Activated CD8-positive, alpha-beta T cell treated with anti-CD3 and anti-CD28 coated beads, Interleukin-2, amount 10 ng/mL, durations not matched to agents 7 days and 5 days (primary cell): ENCODE measurements at regions not wholly inside any gene's neighbourhood (a gene's known extent, or its start where the extent isn't known, plus 50 kb on each side); places are given as distances from the start of the nearest gene placed in this dataset.
"Not testable (repeated sequence)": the region's sequence is repeated elsewhere in the genome, so short reads cannot be mapped to it uniquely, and the experiment has no call there.

ENCODE experiments used
- ATAC-seq: fragments of 150-1000 bp; cut with Tn5 transposase; one replicate; pipeline ENCODE4 v1.10.0; 2021; ENCODE audit warnings: moderate library complexity
- CTCF ChIA-PET: fragments of 350-600 bp; sonication (Branson Sonifier 250); formaldehyde crosslinking; loops from one replicate; lab custom pipeline; 2021; ENCODE audit warnings: antibody characterized with exemption; lab: Charles Lee
- POLR2A ChIA-PET: fragments of 350-600 bp; sonication (Branson Sonifier 250); formaldehyde crosslinking; loops from one replicate; lab custom pipeline; 2021; ENCODE audit warnings: antibody characterized with exemption; lab: Charles Lee
- DNase-seq: peaks from one replicate; pipeline ENCODE4 v3.0.0-alpha.2; 2020
- H3K27ac Mint-ChIP-seq: one replicate; pipeline ENCODE4 v1.8.0; 2021; ENCODE audit warnings: mild to moderate bottlenecking, mixed read lengths
- H3K27me3 Mint-ChIP-seq: one replicate; pipeline ENCODE4 v1.8.0; 2021; ENCODE audit warnings: low read depth, mixed read lengths
- H3K36me3 Mint-ChIP-seq: one replicate; pipeline ENCODE4 v1.8.0; 2021; ENCODE audit warnings: low read depth, mixed read lengths
- H3K4me1 Mint-ChIP-seq: one replicate; pipeline ENCODE4 v1.8.0; 2021; ENCODE audit warnings: low read depth, mixed read lengths
- H3K4me3 Mint-ChIP-seq: one replicate; pipeline ENCODE4 v1.8.0; 2021; ENCODE audit warnings: mild to moderate bottlenecking, mixed read lengths
- H3K9me3 Mint-ChIP-seq: one replicate; pipeline ENCODE4 v1.8.0; 2022; ENCODE audit warnings: mixed read lengths; ENCODE audit not compliant: insufficient read depth

GRCh38 chr11:28911829-28912228 lies 803.6 kb downstream of the METTL15 start:
- Mint-ChIP-seq H3K9me3 (peaks cover 8% of the 10 kb centered on the region), H3K4me1 (no peaks in the 10 kb centered on the region)
- ATAC-seq = no peak

GRCh38 chr11:28910926-28911325 lies 802.7 kb downstream of the METTL15 start:
- CTCF ChIA-PET = no interaction called here
- no peak for DNase-seq

More at GRCh38 chr11:28911829-28912228, 803.6 kb downstream of the METTL15 start:
- no peaks in the 10 kb centered on the region for H3K27me3 Mint-ChIP-seq
- ChIA-PET CTCF (no interaction called here), POLR2A (no interaction called here)
- H3K36me3 Mint-ChIP-seq = no peaks in the 10 kb centered on the region
- no peak overlapping the region for H3K4me3 Mint-ChIP-seq
- DNase-seq = no peak
- no peak overlapping the region for H3K27ac Mint-ChIP-seq

GRCh38 chr11:28903716-28904115 lies 795.5 kb downstream of the METTL15 start:
- Mint-ChIP-seq H3K4me3 (no peak overlapping the region), H3K36me3 (no peaks in the 10 kb centered on the region), H3K4me1 (no peaks in the 10 kb centered on the region), H3K27ac (no peak overlapping the region), H3K9me3 (peaks cover 6% of the 10 kb centered on the region), H3K27me3 (no peaks in the 10 kb centered on the region)
- ChIA-PET CTCF (no interaction called here), POLR2A (no interaction called here)
- DNase-seq (no peak), ATAC-seq (no peak)

More at GRCh38 chr11:28910926-28911325, 802.7 kb downstream of the METTL15 start:
- Mint-ChIP-seq H3K36me3 (no peaks in the 10 kb centered on the region), H3K27me3 (no peaks in the 10 kb centered on the region), H3K4me1 (no peaks in the 10 kb centered on the region), H3K27ac (no peak overlapping the region), H3K4me3 (no peak overlapping the region), H3K9me3 (peaks cover 2% of the 10 kb centered on the region)
- ATAC-seq = no peak
- POLR2A ChIA-PET = no interaction called here

GRCh38 chr11:28900427-28900826 lies 792.2 kb downstream of the METTL15 start:
- Mint-ChIP-seq H3K9me3 (peaks cover 6% of the 10 kb centered on the region), H3K4me3 (no peak overlapping the region), H3K27me3 (no peaks in the 10 kb centered on the region), H3K36me3 (no peaks in the 10 kb centered on the region), H3K4me1 (no peaks in the 10 kb centered on the region), H3K27ac (no peak overlapping the region)
- ATAC-seq (no peak), DNase-seq (no peak)
- ChIA-PET POLR2A (no interaction called here), CTCF (no interaction called here)

- ATAC-seq = no peak
- ChIA-PET POLR2A (no interaction called here), CTCF (no interaction called here)
- H3K27me3 Mint-ChIP-seq = no peaks in the 10 kb centered on the region
- DNase-seq = no peak
- H3K9me3 Mint-ChIP-seq = peaks cover 6% of the 10 kb centered on the region
- H3K4me3 Mint-ChIP-seq = no peak overlapping the region
- H3K27ac Mint-ChIP-seq = no peak overlapping the region
- H3K4me1 Mint-ChIP-seq = no peaks in the 10 kb centered on the region
- no peaks in the 10 kb centered on the region for H3K36me3 Mint-ChIP-seq
Observed at GRCh38 chr11:28899706-28900105, 791.5 kb downstream of the METTL15 start.

GRCh38 chr11:28890601-28891040 lies 782.4 kb downstream of the METTL15 start:
- POLR2A ChIA-PET, ATAC-seq, H3K4me1 Mint-ChIP-seq, H3K27ac Mint-ChIP-seq, DNase-seq, H3K4me3 Mint-ChIP-seq, H3K27me3 Mint-ChIP-seq, H3K36me3 Mint-ChIP-seq, CTCF ChIA-PET: not testable (repeated sequence)
- H3K9me3 Mint-ChIP-seq = peaks cover 15% of the 10 kb centered on the region

- H3K36me3 Mint-ChIP-seq = no peaks in the 10 kb centered on the region
- DNase-seq (no peak), ATAC-seq (no peak)
- POLR2A ChIA-PET = no interaction called here
- H3K27ac Mint-ChIP-seq = no peak overlapping the region
- H3K27me3 Mint-ChIP-seq = no peaks in the 10 kb centered on the region
- no peaks in the 10 kb centered on the region for H3K4me1 Mint-ChIP-seq
- CTCF ChIA-PET = no interaction called here
- H3K4me3 Mint-ChIP-seq = no peak overlapping the region
- H3K9me3 Mint-ChIP-seq = peaks cover 11% of the 10 kb centered on the region
Observed at GRCh38 chr11:28887681-28888080, 779.5 kb downstream of the METTL15 start.

GRCh38 chr11:28879869-28880268 lies 771.7 kb downstream of the METTL15 start:
- Mint-ChIP-seq H3K4me3 (no peak overlapping the region), H3K27ac (no peak overlapping the region), H3K36me3 (no peaks in the 10 kb centered on the region), H3K27me3 (no peaks in the 10 kb centered on the region), H3K9me3 (peaks cover 4% of the 10 kb centered on the region), H3K4me1 (no peaks in the 10 kb centered on the region)
- ATAC-seq = no peak
- ChIA-PET CTCF (no interaction called here), POLR2A (no interaction called here)
- no peak for DNase-seq

- ChIA-PET POLR2A (no interaction called here), CTCF (no interaction called here)
- no peak overlapping the region for H3K27ac Mint-ChIP-seq
- no peak overlapping the region for H3K4me3 Mint-ChIP-seq
- H3K36me3 Mint-ChIP-seq = no peaks in the 10 kb centered on the region
- ATAC-seq (no peak), DNase-seq (no peak)
- H3K9me3 Mint-ChIP-seq = peaks cover 4% of the 10 kb centered on the region
- H3K4me1 Mint-ChIP-seq = no peaks in the 10 kb centered on the region
- H3K27me3 Mint-ChIP-seq = no peaks in the 10 kb centered on the region
Observed at GRCh38 chr11:28878025-28878424, 769.8 kb downstream of the METTL15 start.

- no peaks in the 10 kb centered on the region for H3K4me1 Mint-ChIP-seq
- ChIA-PET CTCF (no interaction called here), POLR2A (no interaction called here)
- no peak overlapping the region for H3K27ac Mint-ChIP-seq
- no peak overlapping the region for H3K4me3 Mint-ChIP-seq
- ATAC-seq = no peak
- DNase-seq = no peak
- H3K9me3 Mint-ChIP-seq = peaks cover 4% of the 10 kb centered on the region
- H3K27me3 Mint-ChIP-seq = no peaks in the 10 kb centered on the region
- no peaks in the 10 kb centered on the region for H3K36me3 Mint-ChIP-seq
Observed at GRCh38 chr11:28877340-28877739, 769.2 kb downstream of the METTL15 start.

- ATAC-seq = no peak
Observed at GRCh38 chr11:28874706-28875105, 766.5 kb downstream of the METTL15 start.

GRCh38 chr11:28871090-28871489 lies 762.9 kb downstream of the METTL15 start:
- ATAC-seq (no peak), DNase-seq (no peak)
- Mint-ChIP-seq H3K4me1 (no peaks in the 10 kb centered on the region), H3K27me3 (no peaks in the 10 kb centered on the region), H3K36me3 (no peaks in the 10 kb centered on the region), H3K9me3 (peaks cover 3% of the 10 kb centered on the region), H3K27ac (no peak overlapping the region), H3K4me3 (no peak overlapping the region)
- POLR2A ChIA-PET = no interaction called here
- CTCF ChIA-PET = no interaction called here

More at GRCh38 chr11:28874706-28875105, 766.5 kb downstream of the METTL15 start:
- Mint-ChIP-seq H3K27ac (no peak overlapping the region), H3K4me3 (no peak overlapping the region), H3K4me1 (no peaks in the 10 kb centered on the region), H3K36me3 (no peaks in the 10 kb centered on the region), H3K27me3 (no peaks in the 10 kb centered on the region), H3K9me3 (peaks cover 4% of the 10 kb centered on the region)
- POLR2A ChIA-PET = no interaction called here
- DNase-seq = no peak
- CTCF ChIA-PET = no interaction called here

GRCh38 chr11:28863422-28863821 lies 755.2 kb downstream of the METTL15 start:
- Mint-ChIP-seq H3K27me3 (no peaks in the 10 kb centered on the region), H3K9me3 (peaks cover 23% of the 10 kb centered on the region), H3K4me1 (no peaks in the 10 kb centered on the region), H3K27ac (no peak overlapping the region), H3K36me3 (no peaks in the 10 kb centered on the region), H3K4me3 (no peak overlapping the region)
- CTCF ChIA-PET = no interaction called here
- ATAC-seq (no peak), DNase-seq (no peak)
- POLR2A ChIA-PET = no interaction called here
